Liver (tissue), 3 donors: ENCODE measurements at regions not wholly inside any gene's neighbourhood (a gene's known extent, or its start where the extent isn't known, plus 50 kb on each side); places are given as distances from the start of the nearest gene placed in this dataset.

ENCODE experiments used
- EGR1 ChIP-seq, 2 donors: IDR thresholded peaks; 2 replicates each; pipeline ENCODE4 v1.6.1; 2016 to 2018; ENCODE audit warnings: antibody characterized with exemption in 2 of 2, low read depth in 2 of 2
- FOXA1 ChIP-seq: IDR thresholded peaks from 2 replicates; pipeline ENCODE4 v1.6.1; 2016; ENCODE audit warnings: antibody characterized with exemption
- HNF4A ChIP-seq, 2 donors: conservative IDR thresholded peaks; 2 replicates each; pipeline ENCODE4 v1.6.1; 2016; ENCODE audit warnings: antibody characterized with exemption in 2 of 2, mild to moderate bottlenecking in 2 of 2
- JUND ChIP-seq, 2 donors: IDR thresholded peaks; 2 replicates each; pipeline ENCODE4 v1.6.1; 2016; ENCODE audit warnings: antibody characterized with exemption in 2 of 2
- RAD21 ChIP-seq, 2 donors: IDR thresholded peaks; 2 replicates each; pipeline ENCODE4 v1.6.1; 2016; ENCODE audit warnings: antibody characterized with exemption in 2 of 2, mild to moderate bottlenecking in 2 of 2
- YY1 ChIP-seq: IDR thresholded peaks from 2 replicates; pipeline ENCODE4 v1.6.1; 2016; ENCODE audit warnings: antibody characterized with exemption, mild to moderate bottlenecking
- TF ChIP-seq, protein P1 (sequence below): fragments of 150-350 bp; IDR thresholded peaks from 2 replicates; pipeline ENCODE4 v1.5.1; 2017; ENCODE audit warnings: improper control_type of control experiment, low read depth, low read length; ENCODE audit not compliant: missing input control
- TF ChIP-seq, protein P2 (sequence below): IDR thresholded peaks from 2 replicates; pipeline ENCODE4 v1.6.1; 2016; ENCODE audit warnings: antibody characterized with exemption
- donor health status: healthy.
- donor health status: healthy.

GRCh38 chr5:110104726-110105669, 415.3 kb downstream of the MAN2A1 start:
- TF ChIP-seq, protein P1, sequence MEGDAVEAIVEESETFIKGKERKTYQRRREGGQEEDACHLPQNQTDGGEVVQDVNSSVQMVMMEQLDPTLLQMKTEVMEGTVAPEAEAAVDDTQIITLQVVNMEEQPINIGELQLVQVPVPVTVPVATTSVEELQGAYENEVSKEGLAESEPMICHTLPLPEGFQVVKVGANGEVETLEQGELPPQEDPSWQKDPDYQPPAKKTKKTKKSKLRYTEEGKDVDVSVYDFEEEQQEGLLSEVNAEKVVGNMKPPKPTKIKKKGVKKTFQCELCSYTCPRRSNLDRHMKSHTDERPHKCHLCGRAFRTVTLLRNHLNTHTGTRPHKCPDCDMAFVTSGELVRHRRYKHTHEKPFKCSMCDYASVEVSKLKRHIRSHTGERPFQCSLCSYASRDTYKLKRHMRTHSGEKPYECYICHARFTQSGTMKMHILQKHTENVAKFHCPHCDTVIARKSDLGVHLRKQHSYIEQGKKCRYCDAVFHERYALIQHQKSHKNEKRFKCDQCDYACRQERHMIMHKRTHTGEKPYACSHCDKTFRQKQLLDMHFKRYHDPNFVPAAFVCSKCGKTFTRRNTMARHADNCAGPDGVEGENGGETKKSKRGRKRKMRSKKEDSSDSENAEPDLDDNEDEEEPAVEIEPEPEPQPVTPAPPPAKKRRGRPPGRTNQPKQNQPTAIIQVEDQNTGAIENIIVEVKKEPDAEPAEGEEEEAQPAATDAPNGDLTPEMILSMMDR: no peak
- TF ChIP-seq, protein P2, sequence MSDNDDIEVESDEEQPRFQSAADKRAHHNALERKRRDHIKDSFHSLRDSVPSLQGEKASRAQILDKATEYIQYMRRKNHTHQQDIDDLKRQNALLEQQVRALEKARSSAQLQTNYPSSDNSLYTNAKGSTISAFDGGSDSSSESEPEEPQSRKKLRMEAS: no peak
- no peak for TF ChIP-seq RAD21 (IDR thresholded peaks at IDR 0.05)
- TF ChIP-seq FOXA1: no peak
- no peak for TF ChIP-seq YY1
- no peak for TF ChIP-seq JUND (IDR thresholded peaks at IDR 0.05)
- no peak for TF ChIP-seq HNF4A (conservative IDR thresholded peaks at IDR 0.05)
- no peak for TF ChIP-seq EGR1 (IDR thresholded peaks at IDR 0.05; ENCODE audit: low read depth in 2 of 2)
